H1 (cell line): ENCODE measurements at regions not wholly inside any gene's neighbourhood (a gene's known extent, or its start where the extent isn't known, plus 50 kb on each side); places are given as distances from the start of the nearest gene placed in this dataset.

Experiments used
- CBX8 ChIP-seq: fragments of 300-800, 300-1000 bp; sonication (generic); IDR thresholded peaks from 2 replicates; pipeline ENCODE4 v1.7.1; 2016; ENCODE audit warnings: low read depth, low read length, borderline replicate concordance
- SIN3A ChIP-seq, 2 experiments: IDR thresholded peaks in 1 of 2; conservative IDR thresholded peaks in 1 of 2; 2 replicates each; pipeline ENCODE4 v1.6.1; 2011 to 2012; ENCODE audit warnings: low read length in 2 of 2, improper control_type of control experiment in 1 of 2, low read depth in 1 of 2, mild to moderate bottlenecking in 1 of 2

GRCh38 chr11:29786092-29786491, 230.7 kb downstream of the KCNA4 start (continued):
- TF ChIP-seq SIN3A (conservative IDR thresholded peaks at IDR 0.05 in 1 of 2, IDR thresholded peaks at IDR 0.05 in 1 of 2; ENCODE audit: low read depth in 1 of 2, low read length in 2 of 2) (no peak), CBX8 (no peak)
